GM21619 (cell line): ENCODE measurements at regions not wholly inside any gene's neighbourhood (a gene's known extent, or its start where the extent isn't known, plus 50 kb on each side); places are given as distances from the start of the nearest gene placed in this dataset.
"Not testable (repeated sequence)": the region's sequence is repeated elsewhere in the genome, so short reads cannot be mapped to it uniquely, and the experiment has no call there.

Experiments used
- ATAC-seq: cut with Tn5 transposase; IDR thresholded peaks from one replicate; pipeline ENCODE4 v1.9.1; 2021; ENCODE audit not compliant: unreplicated experiment

DNA sequence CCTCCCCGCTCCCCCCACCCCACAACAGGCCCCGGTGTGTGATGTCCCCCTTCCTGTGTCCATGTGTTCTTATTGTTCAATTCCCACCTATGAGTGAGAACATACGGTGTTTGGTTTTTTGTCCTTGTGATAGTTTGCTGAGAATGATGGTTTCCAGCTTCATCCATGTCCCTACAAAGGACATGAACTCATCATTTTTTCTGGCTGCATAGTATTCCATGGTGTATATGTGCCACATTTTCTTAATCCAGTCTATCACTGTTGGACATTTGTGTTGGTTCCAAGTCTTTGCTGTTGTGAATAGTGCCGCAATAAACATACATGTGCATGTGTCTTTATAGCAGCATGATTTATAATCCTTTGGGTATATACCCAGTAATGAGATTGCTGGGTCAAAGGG, 104.3 kb downstream of the MTPN start:
- ATAC-seq = not testable (repeated sequence)

- ATAC-seq = no peak
Measured at GRCh38 chr7:135862586-135863340, 114.2 kb upstream of the FAM180A start.

- no peak for ATAC-seq
Measured at GRCh38 chr7:135859538-135859937, 110.9 kb upstream of the FAM180A start.

DNA sequence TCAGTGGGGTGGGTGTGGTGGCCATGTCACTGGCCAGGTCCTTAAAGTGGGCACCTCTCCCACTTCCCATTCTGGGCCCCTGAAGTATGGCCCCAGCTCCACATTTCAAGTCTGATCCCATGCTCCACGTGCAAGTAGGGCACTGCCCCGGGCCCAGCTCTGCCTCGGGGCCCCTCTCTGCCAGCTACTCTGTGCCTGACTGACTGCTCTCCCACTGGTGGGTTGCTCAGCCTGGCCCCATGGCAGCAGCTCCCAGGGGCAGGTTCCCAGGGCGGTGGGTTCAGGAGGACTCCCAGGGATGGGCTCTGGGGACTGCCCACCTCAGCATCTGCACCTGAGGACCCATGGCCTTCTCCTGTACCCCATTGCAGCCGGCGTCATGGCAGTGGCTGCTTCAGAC, 110.2 kb upstream of the FAM180A start:
- no peak for ATAC-seq

GRCh38 chr7:135858379-135858778, 109.8 kb upstream of the FAM180A start:
- no peak for ATAC-seq

DNA sequence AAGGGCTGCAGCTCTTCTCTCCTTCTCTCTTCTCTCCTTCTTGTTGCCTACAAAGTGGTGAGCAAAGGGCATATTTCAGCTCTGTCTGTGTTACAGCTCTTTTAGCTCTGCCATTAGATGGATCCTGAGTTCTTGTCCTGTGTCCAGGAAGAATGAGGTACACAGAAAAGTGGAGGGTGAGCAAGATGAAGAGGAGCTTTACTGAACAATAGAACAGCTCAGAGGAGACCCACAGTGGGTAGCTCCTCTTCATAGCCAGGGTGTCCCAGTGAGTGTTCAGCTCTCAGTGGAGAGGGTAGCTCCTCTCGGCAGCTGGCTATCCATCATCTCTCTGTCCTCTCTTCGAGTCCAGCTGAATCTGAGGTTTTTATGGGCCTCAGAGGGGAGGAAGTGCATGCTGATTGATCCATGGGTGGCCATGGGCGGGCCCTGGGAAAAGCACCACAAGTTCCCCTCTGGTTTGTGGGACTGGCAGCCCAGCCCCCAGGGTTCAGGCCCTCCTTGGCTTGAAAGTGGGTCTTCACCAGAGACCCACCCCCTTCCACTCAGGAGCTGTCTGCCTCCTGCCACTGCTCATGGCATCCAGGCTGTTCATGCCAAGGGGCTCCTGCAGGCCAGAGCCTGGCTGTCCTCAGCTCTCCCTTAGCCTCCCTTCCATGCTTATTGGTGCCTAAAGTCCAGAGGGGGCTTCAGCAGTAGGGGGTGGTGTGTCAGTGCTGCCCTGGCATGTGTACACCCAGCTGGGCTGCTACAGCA, 109.1 kb upstream of the FAM180A start:
- ATAC-seq = no peak

DNA sequence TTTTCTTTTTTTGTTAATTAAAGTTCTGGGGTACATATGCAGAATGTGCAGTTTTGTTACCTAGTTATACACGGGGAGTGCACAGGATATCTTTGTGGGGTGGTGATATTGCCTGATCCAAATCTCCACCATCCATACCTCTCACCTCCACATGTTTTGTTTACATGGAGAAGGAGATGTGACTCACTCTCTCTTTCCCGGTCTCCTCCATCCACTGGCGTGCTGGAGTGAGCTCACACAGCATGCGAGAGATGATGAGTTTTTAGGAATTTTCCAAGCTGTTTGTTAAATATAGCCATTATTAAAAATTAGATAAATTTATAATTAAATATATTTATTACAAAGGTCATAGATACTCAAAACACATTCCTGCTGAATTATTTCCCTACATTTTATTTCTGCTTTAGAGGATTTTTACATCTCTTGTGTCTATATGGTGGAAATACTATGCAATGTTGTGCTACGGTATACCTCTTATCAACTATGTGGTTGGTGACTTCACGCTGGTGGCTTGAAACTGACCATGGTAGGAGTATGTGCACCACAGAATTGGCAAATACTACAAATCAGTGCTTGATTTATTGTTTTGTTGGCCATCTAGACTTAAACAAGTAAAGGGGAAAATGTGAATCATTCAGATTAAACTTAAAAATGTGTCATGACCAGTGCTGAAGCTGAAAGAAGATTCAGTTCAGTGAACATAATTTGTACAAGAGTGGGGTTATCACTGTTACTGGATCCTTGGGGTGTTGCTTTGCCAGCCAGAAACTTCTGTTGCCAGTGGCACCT, 107.9 kb upstream of the FAM180A start:
- no peak for ATAC-seq

GRCh38 chr7:135855846-135856245, 107.2 kb upstream of the FAM180A start:
- no peak for ATAC-seq

DNA sequence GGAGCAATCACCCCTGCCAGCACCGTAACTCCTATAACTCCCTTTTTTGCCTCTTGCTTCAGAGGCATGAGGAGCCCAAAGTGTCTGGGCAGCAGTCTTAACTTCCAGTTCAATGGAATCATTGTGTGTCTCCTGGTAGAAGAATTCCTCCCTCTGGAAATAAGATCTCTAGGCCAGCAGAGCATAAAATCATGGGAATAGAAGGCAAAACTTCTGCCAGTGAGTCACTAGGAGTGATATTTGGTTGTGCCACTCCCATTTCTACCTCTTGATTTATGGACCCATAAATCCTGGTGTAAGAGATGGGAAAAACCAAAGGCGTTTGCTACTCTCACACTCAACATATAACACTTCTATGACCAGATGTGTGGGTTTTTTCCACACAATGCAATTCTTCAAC, 104.9 kb upstream of the FAM180A start:
- no peak for ATAC-seq

GRCh38 chr7:135853008-135853407, 104.4 kb upstream of the FAM180A start:
- ATAC-seq = no peak

DNA sequence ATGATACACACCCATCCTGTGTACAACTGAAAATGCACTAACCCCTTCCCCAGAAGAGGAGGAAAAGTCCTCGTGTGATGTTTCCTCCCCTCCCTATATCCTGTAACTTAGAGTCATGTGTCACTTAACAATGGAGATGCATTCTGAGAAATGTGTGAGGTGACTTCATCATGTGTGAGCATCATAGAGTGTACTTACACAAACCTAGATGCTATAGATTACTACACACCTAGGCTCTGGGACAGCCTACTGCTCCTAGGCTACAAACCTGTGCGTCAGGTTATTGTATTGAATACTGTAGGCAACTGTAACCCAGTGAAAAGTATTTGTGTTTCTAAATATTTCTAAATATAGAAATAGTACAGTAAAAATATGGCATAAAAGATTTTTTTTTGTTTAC, 98.6 kb upstream of the FAM180A start:
- no peak for ATAC-seq

DNA sequence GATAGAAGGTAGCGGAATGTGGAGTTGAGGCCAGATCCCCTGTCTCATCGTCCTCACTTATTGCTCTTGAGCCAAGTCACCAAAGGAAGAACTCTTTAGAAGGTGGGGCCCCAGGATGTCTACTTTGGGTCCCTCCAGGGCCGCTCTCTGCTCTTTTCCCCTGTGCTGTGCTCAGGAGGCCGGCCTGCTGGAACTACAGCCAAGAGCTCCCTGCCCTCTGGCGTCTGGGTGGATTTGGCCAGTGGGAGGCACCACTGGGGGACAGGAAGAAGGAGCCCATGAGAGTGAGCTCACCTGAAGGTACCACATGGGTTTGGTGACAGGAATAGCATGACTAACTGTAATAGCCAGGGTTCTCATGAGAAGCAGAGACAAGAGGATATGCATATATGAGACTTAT, 97.7 kb upstream of the FAM180A start:
- ATAC-seq = no peak

DNA sequence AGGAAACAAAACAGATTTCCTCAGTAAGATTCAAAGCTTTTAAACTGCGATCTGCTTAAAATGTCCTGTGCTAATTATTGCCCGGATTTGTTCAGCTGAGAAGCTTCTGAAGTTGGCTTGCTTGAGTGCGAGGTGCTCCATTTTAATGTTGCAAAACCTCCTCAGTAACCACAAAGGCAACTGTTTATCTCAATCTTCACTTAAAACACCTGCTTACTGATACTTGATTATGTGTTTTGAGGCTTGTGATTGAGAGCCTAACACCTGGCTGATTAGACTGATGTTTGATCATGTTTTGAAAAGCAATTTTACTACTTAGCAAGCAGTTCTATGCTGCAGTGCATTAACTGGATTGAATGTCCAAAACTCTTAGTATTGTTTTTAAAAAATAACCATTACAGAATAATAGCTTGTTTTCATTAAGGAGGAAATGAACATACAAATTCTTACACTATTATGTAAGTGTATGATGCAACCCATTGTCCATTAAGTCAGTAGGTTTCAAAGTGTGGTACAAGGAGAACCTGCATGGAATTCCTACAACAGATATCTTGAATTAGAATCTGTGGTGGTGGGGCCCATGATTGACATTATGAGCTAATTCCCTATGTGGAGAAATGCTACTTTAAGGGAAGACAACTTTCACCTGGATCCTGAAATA, 96.9 kb upstream of the FAM180A start:
- no peak for ATAC-seq

DNA sequence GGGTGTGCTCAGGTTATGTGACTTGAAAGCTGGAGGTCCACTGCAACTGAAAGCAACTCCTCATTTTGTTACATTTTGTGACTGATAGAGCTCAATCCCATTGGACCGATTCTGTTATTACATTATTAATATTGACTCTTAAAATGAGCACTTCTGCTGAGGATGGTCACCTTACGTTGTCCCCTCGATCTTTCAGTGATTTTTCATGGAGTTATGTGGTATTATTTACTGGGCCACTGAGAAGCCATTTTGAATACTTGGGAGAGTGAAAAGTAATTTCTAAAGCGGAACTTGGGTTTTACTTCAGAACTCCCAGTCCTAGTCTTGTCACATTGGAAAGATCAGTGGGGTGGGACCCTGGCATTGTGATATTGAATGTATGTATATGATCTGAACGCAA, 96.3 kb upstream of the FAM180A start:
- ATAC-seq = no peak

GRCh38 chr7:135843214-135843613, 94.6 kb upstream of the FAM180A start:
- peak; percentile 95 for ATAC-seq

- ATAC-seq = no peak
Measured at GRCh38 chr7:135842446-135843179, 94.0 kb upstream of the FAM180A start.

DNA sequence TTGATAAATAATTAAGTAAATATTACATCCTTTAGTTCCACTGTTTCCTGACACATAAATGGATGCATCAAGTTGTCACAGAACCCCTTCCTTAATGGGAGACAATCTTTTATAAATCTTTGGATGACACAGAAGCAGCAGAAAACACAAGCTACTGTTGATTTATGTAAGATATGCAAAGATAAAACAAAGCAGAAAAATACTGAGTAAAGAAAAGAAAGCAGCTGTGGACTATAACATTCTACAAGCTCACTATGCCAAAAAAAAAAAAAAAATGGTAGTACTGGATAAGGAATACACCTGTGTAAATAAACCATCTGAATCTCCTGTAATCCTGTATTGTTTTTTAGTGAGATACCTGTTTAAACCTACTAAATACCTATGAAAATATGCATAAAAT, 92.0 kb upstream of the FAM180A start:
- ATAC-seq = no peak

- ATAC-seq = no peak
Measured at GRCh38 chr7:135837675-135838074, 89.1 kb upstream of the FAM180A start.

DNA sequence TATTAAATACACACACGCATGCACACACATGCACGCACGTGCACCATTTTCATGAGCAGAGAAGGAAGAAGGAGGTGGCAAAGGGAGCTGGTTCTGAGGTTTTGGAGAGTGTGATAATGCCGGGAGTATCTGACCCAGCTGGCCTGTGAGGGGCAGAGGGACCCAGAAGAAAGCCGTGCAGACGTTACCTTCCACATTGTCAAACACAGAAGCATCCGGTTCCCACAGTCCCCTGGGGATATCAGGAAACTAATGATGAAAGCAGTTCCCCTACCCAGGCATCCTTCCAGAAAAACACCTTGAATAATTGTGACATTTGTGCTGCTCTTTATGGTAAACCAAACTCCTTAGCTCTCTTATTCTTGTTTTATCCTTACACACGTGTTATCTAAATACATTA, 85.7 kb upstream of the FAM180A start:
- ATAC-seq = no peak

- ATAC-seq = no peak
Measured at GRCh38 chr7:135833642-135834041, 85.0 kb upstream of the FAM180A start.
